ENCODE measurements at regions not wholly inside any gene's neighbourhood (a gene's known extent, or its start where the extent isn't known, plus 50 kb on each side); places are given as distances from the start of the nearest gene placed in this dataset.

DNA sequence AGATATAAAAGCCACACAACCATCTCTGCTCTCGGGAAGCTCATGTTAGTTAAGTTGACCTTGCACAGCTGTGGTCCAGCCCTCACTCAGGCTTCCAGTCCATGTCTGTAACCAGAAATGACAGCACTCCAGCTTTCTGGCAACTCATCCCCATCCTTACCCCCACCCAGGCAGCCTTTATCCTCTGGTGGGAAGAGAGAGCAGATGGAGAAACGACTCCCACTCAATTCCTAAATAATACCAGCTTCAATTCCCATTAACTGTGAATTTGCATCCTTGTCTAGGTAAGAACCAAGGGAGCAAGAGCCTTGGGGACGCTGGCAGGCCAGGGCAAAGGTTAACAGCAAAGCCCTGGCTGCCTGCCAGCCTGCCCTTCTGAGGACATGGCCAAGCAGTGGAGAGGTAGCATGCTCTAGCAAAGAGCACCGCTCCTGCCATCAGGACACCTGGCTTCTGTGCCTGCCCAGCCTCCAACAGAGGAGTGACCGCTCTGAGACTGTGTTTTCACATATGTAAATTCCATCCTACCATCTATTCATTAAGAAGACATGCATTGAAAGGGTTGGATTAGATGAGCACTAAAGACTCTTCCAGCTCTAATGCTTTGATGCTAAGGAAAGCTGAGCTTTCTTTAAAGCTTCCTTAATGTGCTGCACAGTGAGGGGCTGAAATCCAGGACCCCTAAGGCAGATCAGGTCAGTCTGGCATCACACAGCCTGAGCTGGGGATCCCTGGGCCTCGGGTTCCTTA is 236.1 kb downstream of the GRIN2B start:
- Mint-ChIP-seq H3K27me3 (peaks cover 25% of the 10 kb centered on the region), H3K9me3 (no peaks in the 10 kb centered on the region), H3K4me3 (no peak overlapping the region), H3K27ac (no peak overlapping the region), H3K4me1 (no peaks in the 10 kb centered on the region)
- ATAC-seq (no peak), DNase-seq (no peak)

DNA sequence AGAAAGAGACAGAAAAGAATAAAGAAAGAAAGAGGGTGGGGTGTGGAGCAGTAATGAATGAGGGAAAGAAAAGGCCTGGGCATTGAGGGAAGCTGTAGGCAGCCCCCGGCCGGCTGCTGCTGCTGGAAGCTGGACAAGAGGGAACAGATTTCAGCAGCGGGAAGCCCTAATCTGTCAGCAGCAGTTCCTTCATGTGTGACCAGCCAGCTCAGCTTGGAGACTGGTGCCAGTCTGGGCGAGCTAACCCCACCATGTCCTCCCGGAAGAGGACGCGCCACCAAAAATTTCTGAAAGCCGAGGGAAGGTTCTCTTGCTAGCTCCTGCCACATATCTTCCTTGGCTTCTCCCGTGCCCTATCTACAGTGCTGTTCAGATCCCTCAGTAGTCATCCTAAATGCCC is 236.8 kb downstream of the GRIN2B start:
- Mint-ChIP-seq H3K9me3 (no peaks in the 10 kb centered on the region), H3K4me3 (no peak overlapping the region), H3K27me3 (peaks cover 22% of the 10 kb centered on the region), H3K4me1 (no peaks in the 10 kb centered on the region), H3K27ac (no peak overlapping the region)
- ATAC-seq, result no peak
- DNase-seq, result no peak

DNA sequence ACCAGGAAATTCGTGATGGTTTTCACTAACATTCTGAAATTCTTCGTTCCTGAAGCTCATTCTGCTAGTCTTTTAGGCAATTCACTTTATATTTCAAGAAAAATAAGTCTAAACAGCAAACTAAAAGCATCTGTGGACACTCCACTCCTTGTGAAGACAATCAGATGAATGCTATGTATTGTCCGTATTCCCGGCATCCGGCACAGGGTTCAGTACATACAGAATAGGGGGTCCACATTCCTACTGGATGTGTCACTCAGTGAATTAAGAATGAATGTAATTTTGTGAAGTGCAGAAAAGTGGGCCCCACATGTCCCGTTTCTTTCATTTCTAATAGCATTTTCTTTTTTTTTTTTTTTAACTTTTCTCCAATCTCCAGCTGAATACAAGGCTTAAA is 241.3 kb downstream of the GRIN2B start:
- Mint-ChIP-seq H3K27ac (no peak overlapping the region), H3K27me3 (peaks cover 18% of the 10 kb centered on the region), H3K4me3 (no peak overlapping the region), H3K9me3 (no peaks in the 10 kb centered on the region), H3K4me1 (no peaks in the 10 kb centered on the region)
- ATAC-seq (no peak), DNase-seq (no peak)

DNA sequence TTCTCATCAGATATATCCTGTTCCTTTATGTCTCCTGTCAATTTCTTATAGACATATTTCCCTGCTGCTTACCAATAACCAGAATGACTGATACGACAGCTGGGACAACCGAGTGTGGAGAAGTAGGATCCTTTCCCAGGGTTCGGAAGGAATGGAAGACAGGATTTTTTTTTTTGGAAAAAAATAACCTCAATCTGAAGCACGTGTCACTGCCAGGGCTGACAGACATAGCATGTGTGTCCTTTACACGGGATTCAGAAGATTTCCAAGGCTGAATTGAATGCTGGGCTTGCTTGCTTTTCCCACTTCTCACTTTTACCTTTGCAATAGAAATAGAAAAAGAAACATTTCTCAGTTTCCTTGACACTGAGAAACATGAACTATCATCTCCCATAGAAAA is 245.7 kb downstream of the GRIN2B start:
- H3K27me3 Mint-ChIP-seq, result peaks cover 13% of the 10 kb centered on the region
- H3K4me1 Mint-ChIP-seq, result no peaks in the 10 kb centered on the region

DNA sequence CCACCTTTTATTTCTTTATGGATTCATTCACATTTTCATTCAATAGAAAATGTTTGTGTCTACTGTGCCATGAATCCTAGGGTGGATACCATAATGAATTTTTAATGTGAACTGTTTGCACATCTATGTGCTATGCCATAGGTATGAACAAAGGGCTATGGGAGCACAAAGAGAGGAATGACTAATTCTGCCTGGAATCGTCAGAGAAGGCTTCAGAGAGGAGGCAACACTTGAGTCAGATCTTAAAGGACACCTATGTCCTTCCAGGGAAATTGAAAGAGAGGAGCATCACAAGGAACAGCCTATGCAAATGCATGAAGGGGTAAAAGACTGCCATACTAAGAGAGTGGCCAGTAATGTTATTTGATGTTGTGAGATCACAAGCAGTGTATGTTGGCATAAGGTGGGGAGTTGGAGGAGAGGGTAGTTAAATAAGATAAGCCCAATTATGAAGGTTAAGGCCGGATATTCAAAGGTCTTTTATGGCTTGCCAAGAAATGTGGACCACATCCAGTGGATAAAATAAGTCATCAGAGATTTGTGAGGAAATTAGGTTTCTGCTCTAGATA is 246.7 kb downstream of the GRIN2B start:
- DNase-seq (no peak), ATAC-seq (no peak)
- no peak overlapping the region for H3K4me3 Mint-ChIP-seq
- no peaks in the 10 kb centered on the region for H3K9me3 Mint-ChIP-seq
- H3K27me3 Mint-ChIP-seq, result peaks cover 12% of the 10 kb centered on the region
- no peaks in the 10 kb centered on the region for H3K4me1 Mint-ChIP-seq
- no peak overlapping the region for H3K27ac Mint-ChIP-seq

More for the DNA sequence above, 245.7 kb downstream of the GRIN2B start:
- H3K4me3 Mint-ChIP-seq, result no peak overlapping the region
- peak overlapping the region in 1 of 2 donors; percentile 58 for H3K27ac Mint-ChIP-seq
- DNase-seq, result no peak
- H3K9me3 Mint-ChIP-seq, result no peaks in the 10 kb centered on the region
- ATAC-seq, result no peak

DNA sequence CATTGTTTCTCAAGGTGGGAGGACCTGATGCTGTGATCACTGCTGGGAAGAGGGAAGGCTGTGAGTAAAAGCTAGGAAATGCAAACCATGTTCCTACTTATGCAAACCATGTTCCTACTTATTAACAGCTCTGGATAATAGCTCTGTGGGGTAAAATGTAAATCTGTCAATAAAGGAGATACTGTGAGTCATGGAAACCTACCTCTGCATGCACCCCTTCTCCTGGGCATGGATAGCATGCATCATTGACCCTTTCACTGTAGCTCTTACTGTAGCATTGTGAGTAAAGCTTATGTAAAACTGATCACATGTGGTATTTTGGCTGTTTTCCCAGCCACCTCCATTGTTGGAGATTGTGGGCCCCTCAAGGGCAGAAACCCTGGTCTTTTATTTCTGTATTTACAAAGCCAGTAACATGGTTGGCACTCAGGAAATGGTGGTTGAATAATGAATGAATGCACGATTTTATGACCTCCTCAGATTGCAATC is 253.7 kb downstream of the GRIN2B start:
- ATAC-seq (no peak), DNase-seq (no peak)
- Mint-ChIP-seq H3K27me3 (peaks cover 13% of the 10 kb centered on the region), H3K4me3 (no peak overlapping the region), H3K9me3 (no peaks in the 10 kb centered on the region), H3K27ac (no peak overlapping the region), H3K4me1 (no peaks in the 10 kb centered on the region)

DNA sequence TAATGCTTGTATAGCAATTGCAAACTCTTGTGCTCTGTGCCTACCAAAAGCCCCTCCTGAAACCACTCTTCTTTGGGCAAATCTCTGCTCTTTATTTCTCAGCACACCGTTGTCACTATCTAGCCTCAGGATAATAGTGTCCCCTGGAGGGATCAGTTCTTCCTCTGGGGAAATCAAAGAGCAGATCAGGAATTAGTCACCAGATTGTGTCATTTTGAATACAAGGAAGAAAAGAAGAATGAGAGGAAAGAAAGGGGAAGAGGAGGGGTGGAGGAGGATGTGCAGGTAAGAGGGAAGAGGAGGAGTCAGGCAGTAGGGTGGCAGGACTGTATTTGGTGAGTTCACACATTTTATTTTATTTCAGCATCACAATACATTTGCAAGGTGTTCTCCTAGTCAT is 256.4 kb downstream of the GRIN2B start:
- H3K27me3 Mint-ChIP-seq, result peaks cover 14% of the 10 kb centered on the region

DNA sequence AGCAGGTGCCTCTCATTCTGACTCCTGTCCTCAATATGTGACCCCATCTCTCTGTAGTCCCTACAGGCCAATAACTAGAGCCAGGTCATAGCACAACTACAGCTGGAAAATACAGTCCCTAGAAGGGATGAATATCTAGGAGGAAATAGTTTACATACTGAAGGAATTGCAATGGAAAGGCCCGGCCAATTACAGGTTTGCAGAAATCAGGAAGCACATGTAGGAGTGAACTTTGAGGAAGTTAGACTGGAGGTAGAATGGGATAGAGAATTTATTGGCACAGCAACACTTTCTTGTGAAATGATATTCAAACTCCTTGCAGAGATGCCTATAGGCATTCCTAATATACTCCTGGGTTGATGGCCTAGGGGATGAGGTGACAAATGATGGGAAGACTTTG is 257.3 kb downstream of the GRIN2B start:
- Mint-ChIP-seq H3K4me3 (no peak overlapping the region), H3K27ac (no peak overlapping the region), H3K4me1 (no peaks in the 10 kb centered on the region), H3K9me3 (peaks cover 0 to 9% of the 10 kb centered on the region in 2 donors), H3K27me3 (peaks cover 14% of the 10 kb centered on the region)
- ATAC-seq, result no peak
- no peak for DNase-seq

More for the DNA sequence above, 256.4 kb downstream of the GRIN2B start:
- Mint-ChIP-seq H3K9me3 (peaks cover 0 to 7% of the 10 kb centered on the region in 2 donors), H3K4me1 (no peaks in the 10 kb centered on the region), H3K4me3 (no peak overlapping the region), H3K27ac (no peak overlapping the region)
- DNase-seq, result no peak
- no peak for ATAC-seq

DNA sequence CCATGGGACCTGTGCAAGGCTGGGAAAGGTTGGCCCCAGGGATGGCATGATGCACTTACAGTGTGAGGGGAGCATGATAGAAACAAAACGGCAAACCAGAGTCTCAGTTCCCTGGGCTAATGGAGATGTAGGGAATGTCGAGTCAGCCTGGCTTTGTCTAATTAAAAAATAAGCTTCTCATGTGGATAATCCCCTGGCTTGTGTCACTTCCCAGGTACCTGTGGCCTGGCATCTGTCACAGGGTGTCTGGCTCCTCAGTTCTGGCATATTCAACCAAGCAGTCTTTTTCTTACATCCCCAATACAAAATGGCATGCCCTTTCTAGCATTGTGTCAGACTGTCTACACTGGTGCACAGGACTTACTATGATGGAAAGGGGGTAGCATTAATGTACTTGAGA is 261.4 kb downstream of the GRIN2B start:
- no peak for ATAC-seq
- H3K27me3 Mint-ChIP-seq, result peaks cover 8% of the 10 kb centered on the region
- no peak overlapping the region for H3K4me3 Mint-ChIP-seq
- no peak overlapping the region for H3K27ac Mint-ChIP-seq
- no peak for DNase-seq
- H3K9me3 Mint-ChIP-seq, result peaks cover 0 to 19% of the 10 kb centered on the region in 2 donors
- no peaks in the 10 kb centered on the region for H3K4me1 Mint-ChIP-seq

DNA sequence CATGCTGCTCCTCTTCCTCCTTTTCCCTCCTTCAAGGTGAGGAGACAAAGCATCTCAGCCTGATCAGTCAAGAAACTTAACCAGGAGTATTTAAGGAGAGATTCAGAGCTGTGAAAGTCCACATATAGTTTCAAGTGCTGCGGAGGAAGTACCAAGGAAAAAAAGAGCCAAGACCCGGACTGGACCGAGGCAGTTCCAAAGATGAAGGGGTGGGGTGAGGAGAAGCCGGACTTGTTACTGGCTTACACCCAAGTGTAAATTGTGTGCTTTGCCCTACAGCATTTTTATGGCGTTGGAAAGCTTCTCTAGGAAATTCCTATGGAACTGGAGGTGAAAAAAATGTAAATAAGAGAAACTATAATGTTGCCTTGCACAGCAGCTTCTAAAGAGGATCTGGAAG is 263.1 kb downstream of the GRIN2B start:
- ATAC-seq (no peak), DNase-seq (no peak)
- Mint-ChIP-seq H3K27ac (no peak overlapping the region), H3K27me3 (peaks cover 8% of the 10 kb centered on the region), H3K4me3 (no peak overlapping the region), H3K4me1 (no peaks in the 10 kb centered on the region), H3K9me3 (peaks cover 0 to 19% of the 10 kb centered on the region in 2 donors)

DNA sequence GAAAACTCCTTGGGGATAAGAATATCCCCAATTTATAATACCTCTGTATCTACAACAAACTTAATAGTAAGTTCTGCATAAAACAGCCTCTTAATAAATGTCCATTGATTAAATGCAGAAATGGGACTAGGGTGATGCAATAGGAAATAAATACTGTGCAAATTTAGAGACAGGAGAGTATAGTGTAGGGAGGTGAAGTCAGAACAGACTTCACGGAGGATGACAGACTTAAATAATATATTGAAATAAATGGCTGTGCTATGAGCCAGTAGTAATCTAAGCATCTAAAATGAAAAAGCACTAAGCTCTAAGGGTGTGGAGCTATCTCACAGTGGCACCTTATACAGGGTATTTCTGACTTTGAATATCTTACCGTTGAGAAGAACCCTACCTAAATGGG is 265.3 kb downstream of the GRIN2B start:
- Mint-ChIP-seq H3K27me3 (peaks cover 5% of the 10 kb centered on the region), H3K4me1 (no peaks in the 10 kb centered on the region), H3K4me3 (no peak overlapping the region), H3K9me3 (peaks cover 0 to 17% of the 10 kb centered on the region in 2 donors), H3K27ac (no peak overlapping the region)
- ATAC-seq (no peak), DNase-seq (no peak)

DNA sequence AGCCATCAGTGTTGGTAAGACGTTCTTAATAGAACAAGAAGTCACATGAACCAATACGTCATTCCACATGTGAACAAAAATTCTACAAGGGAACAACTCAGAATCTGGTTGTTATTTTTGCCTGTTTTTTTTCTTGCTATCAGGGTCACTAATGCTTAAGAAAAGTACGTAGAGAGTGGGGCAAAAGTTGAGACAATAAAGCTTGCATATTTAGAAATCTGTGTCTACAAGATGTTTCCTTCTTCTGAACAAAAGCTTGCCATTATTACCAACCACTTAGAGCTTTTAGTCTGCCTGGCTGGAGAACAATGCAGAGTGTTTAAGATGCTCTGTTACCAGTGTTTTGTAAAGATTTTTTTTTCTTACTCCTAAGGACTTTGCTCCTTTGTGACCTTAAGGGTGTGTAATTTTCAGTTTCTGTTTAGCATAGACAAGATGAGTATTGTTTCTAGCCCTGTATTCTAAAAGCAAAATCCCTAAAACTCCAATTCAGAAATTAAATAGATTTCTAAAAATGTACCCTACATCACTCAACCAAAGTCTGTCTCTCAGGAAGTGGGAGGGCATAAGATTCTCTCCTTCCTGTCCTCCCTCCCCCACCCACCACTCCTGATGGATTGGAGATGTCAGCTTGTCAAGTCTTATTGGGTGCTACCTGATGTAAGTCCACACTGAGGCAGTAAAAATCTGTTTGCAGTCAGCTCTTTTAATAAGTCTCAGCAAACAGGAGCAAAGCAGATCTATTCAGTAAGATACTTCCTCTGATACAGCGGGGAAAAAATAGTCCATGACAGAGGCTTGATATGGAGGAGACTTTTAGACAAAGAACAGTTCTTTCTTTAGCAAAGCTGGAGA is 267.6 kb downstream of the GRIN2B start:
- no peak overlapping the region for H3K4me3 Mint-ChIP-seq
- DNase-seq, result no peak
- H3K27me3 Mint-ChIP-seq, result no peaks in the 10 kb centered on the region
- H3K27ac Mint-ChIP-seq, result no peak overlapping the region
- H3K4me1 Mint-ChIP-seq, result no peaks in the 10 kb centered on the region
- ATAC-seq, result no peak
- H3K9me3 Mint-ChIP-seq, result peaks cover 0 to 7% of the 10 kb centered on the region in 2 donors

DNA sequence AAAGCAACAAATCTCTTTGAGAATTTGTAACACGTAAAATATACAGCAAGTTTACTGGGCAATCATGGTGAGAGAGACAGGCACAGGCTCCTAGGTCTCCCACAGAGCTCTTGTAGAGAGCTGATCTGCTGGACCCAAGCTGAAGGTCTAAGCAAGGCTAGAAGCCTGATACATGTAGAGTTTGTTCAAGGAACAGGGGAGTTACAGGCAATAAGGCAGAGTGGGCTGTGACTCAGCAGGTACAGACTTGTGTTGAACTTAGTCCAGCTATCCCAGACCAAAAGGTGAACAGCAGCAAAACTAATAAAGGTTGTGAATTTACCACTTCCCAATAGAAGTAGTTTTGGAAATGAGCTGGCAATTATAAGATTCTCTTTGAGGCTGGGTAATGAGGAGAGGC is 273.6 kb downstream of the GRIN2B start:
- H3K4me3 Mint-ChIP-seq, result no peak overlapping the region
- no peaks in the 10 kb centered on the region for H3K4me1 Mint-ChIP-seq
- H3K27me3 Mint-ChIP-seq, result no peaks in the 10 kb centered on the region
- peaks cover 0 to 4% of the 10 kb centered on the region in 2 donors for H3K9me3 Mint-ChIP-seq
- no peak overlapping the region for H3K27ac Mint-ChIP-seq
- no peak for DNase-seq
- ATAC-seq, result no peak

DNA sequence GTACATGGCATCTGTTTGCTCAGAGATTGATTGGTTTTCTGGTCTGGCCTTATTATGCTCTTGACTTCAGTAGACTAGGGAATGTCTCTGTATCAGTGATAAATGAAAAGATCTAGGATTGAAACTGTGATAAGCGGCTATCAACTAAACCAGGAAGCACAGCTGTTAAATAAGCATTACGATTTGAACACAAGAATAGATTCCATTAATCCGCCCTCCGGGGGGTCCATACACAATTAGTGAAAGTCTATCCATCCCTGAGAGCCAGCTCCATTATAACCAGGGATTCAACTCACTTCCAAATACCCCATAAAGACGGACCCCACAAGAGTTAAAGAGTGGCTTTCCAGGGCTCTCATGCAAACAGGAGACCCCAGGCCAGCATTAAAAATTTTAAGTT is 279.0 kb downstream of the GRIN2B start:
- DNase-seq (no peak), ATAC-seq (no peak)
- Mint-ChIP-seq H3K4me3 (no peak overlapping the region), H3K27me3 (peaks cover 4% of the 10 kb centered on the region), H3K9me3 (peaks cover 0 to 4% of the 10 kb centered on the region in 2 donors), H3K27ac (no peak overlapping the region), H3K4me1 (no peaks in the 10 kb centered on the region)

DNA sequence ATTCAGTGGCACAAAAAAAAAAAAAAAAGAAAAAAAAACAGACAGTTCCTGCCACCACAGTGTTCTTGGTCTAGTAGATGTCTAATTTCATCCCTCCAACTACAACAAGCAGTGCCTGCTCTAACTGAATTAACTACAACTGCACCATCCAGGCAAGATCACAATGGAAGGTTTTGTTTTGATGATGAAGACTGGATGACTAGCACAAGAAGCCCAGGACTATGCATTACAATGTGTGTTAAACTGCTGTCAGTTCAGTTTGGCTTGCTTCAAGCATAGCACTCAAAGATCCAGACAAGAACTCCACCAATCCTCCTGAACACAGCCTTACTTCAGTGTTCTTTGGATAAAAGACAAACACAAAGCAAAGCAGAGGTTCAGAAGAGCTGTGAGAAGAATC is 279.9 kb downstream of the GRIN2B start:
- peaks cover 13% of the 10 kb centered on the region for H3K27me3 Mint-ChIP-seq
- peaks cover 0 to 4% of the 10 kb centered on the region in 2 donors for H3K9me3 Mint-ChIP-seq
- H3K4me1 Mint-ChIP-seq, result no peaks in the 10 kb centered on the region
- no peak overlapping the region for H3K27ac Mint-ChIP-seq
- no peak overlapping the region for H3K4me3 Mint-ChIP-seq
- DNase-seq, result no peak
- no peak for ATAC-seq

DNA sequence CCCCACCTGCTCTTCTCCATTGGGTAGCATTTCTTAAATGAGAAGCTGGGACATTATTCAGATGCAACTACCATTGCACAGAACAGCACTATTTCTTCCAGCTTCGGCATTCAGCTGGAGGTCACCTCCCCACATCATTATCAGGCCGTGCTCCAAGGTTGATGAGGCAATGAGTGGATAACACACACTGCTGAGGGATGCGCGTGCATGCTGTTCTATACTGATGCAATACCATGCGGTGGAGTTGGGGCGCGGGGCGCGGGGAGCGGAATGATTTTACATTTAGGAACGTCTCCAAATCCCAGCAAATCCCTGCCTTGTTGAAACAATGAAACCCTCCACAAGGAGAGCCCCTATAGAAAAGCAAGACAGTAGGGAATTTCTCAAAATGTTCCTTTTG is 283.4 kb downstream of the GRIN2B start:
- no peaks in the 10 kb centered on the region for H3K4me1 Mint-ChIP-seq
- no peak for ATAC-seq
- no peak overlapping the region for H3K27ac Mint-ChIP-seq
- H3K27me3 Mint-ChIP-seq, result peaks cover 14% of the 10 kb centered on the region
- H3K4me3 Mint-ChIP-seq, result no peak overlapping the region
- DNase-seq, result no peak
- peaks cover 0 to 8% of the 10 kb centered on the region in 2 donors for H3K9me3 Mint-ChIP-seq
